Panc1 (cell line): ENCODE measurements at regions not wholly inside any gene's neighbourhood (a gene's known extent, or its start where the extent isn't known, plus 50 kb on each side); places are given as distances from the start of the nearest gene placed in this dataset.

Source experiments
- ATAC-seq: fragments of 200-7000 bp; cut with Tn5 transposase; 2 replicates; pipeline ENCODE4 v1.9.1; 2020; ENCODE audit warnings: mild to moderate bottlenecking, moderate library complexity
- BruUV-seq: library from RNA; stranded (reverse); fragments of 400-500 nt; replicated peaks from 2 replicates; lab custom pipeline; 2021; lab: Mats Ljungman, UMichigan
- CTCF ChIA-PET: fragments of 300-600 bp; sonication (Branson Sonifier 250); formaldehyde crosslinking; loops from one replicate; lab custom pipeline; 2022; ENCODE audit warnings: antibody characterized with exemption; lab: Charles Lee
- POLR2A ChIA-PET: fragments of 300-600 bp; sonication (Branson Sonifier 250); formaldehyde crosslinking; loops from one replicate; lab custom pipeline; 2022; ENCODE audit warnings: antibody characterized with exemption; lab: Charles Lee
- DNase-seq: peaks from one replicate; pipeline ENCODE4 v3.0.0-alpha.2; 2010; ENCODE audit warnings: low read depth, low spot score
- H3K27ac ChIP-seq: 2 replicates; pipeline ENCODE4 v1.5.1; 2011; ENCODE audit warnings: mild to moderate bottlenecking, low read length, inconsistent platforms
- H3K27me3 ChIP-seq: fragments of 200-500 bp; sonication (Bioruptor generic); 2 replicates; pipeline ENCODE4 v1.6.0; 2014; ENCODE audit warnings: low read length, inconsistent platforms; ENCODE audit not compliant: control insufficient read depth, insufficient read depth
- H3K36me3 ChIP-seq: fragments of 200-500 bp; sonication (Bioruptor generic); 2 replicates; pipeline ENCODE4 v1.5.1; 2014; ENCODE audit warnings: inconsistent platforms, mild to moderate bottlenecking, low read length, moderate library complexity; ENCODE audit not compliant: control insufficient read depth, insufficient read depth
- H3K4me1 ChIP-seq: 2 replicates; pipeline ENCODE4 v1.5.1; 2011; ENCODE audit warnings: inconsistent platforms, mild to moderate bottlenecking, low read length, moderate library complexity; ENCODE audit not compliant: control insufficient read depth, insufficient read depth
- H3K4me3 ChIP-seq, 2 experiments: 2 replicates each; pipeline ENCODE4 v1.5.1; 2011 to 2012; ENCODE audit warnings: low read depth in 2 of 2, low read length in 2 of 2, mild to moderate bottlenecking in 2 of 2, inconsistent platforms in 1 of 2, moderate library complexity in 1 of 2
- H3K9me3 ChIP-seq: fragments of 200-500 bp; sonication (Bioruptor generic); 2 replicates; pipeline ENCODE4 v1.5.1; 2014; ENCODE audit warnings: low read depth, mild to moderate bottlenecking, inconsistent platforms, low read length, moderate library complexity; ENCODE audit not compliant: control insufficient read depth, insufficient read depth
- CTCF ChIP-seq: fragments of 450-650 bp; IDR thresholded peaks from 2 replicates; pipeline ENCODE4 v1.5.1; 2017; ENCODE audit warnings: mild to moderate bottlenecking
- POLR2AphosphoS5 ChIP-seq: IDR thresholded peaks from 2 replicates; pipeline ENCODE4 v1.6.1; 2012; ENCODE audit warnings: mild to moderate bottlenecking, low read depth, low read length, moderate library complexity
- SIN3A ChIP-seq: IDR thresholded peaks from 2 replicates; pipeline ENCODE4 v1.6.1; 2012; ENCODE audit warnings: low read depth, mild to moderate bottlenecking, low read length, moderate library complexity, borderline replicate concordance; ENCODE audit not compliant: insufficient read depth
- TCF7L2 ChIP-seq: IDR thresholded peaks from 2 replicates; pipeline ENCODE4 v1.6.1; 2011; ENCODE audit warnings: mild to moderate bottlenecking, low read depth, low read length, inconsistent platforms
- in situ Hi-C: cut with HindIII; loops from 2 replicates; pipeline ENCODE4 v1.10.0; 2016; ENCODE audit warnings: low sequenced_read_pairs, low pct_unique_long_range_greater_than_20kb
- intact Hi-C: fragments of 100-400 bp; cut with micrococcal nuclease; formaldehyde crosslinking; loops from one replicate; pipeline ENCODE4 v1.10.0; 2022; ENCODE audit not compliant: unreplicated experiment
- TF ChIP-seq, protein P1 (sequence below), 2 experiments: IDR thresholded peaks; 2 replicates each; pipeline ENCODE4 v1.6.1; 2011 to 2012; ENCODE audit warnings: low read depth in 2 of 2, control low read depth in 1 of 2, low read length in 1 of 2, mild to moderate bottlenecking in 1 of 2, moderate library complexity in 1 of 2; ENCODE audit not compliant: insufficient read depth in 1 of 2

DNA sequence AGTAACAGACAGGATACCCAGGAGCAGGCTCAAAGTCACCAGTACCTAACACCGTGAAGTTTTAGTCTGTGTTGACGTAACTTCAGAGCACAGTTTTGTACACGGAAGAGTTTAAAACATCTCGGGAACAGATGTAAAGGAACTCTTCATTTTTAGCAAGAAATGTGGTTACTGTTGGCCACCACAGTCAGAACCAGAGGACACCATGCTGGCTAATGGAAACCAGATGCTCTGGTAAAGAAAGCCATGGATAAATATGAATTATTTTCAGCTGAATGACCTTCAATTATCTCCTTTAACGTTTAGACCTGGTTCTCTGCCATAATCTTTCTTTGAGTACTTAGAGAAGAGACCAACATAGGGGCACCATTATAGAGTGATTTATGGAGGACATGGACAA is 115.9 kb downstream of the NTMT2 start:
- CTCF ChIA-PET, result no interaction called here
- no TSS peak for BruUV-seq
- H3K27ac ChIP-seq, result no peak overlapping the region

DNA sequence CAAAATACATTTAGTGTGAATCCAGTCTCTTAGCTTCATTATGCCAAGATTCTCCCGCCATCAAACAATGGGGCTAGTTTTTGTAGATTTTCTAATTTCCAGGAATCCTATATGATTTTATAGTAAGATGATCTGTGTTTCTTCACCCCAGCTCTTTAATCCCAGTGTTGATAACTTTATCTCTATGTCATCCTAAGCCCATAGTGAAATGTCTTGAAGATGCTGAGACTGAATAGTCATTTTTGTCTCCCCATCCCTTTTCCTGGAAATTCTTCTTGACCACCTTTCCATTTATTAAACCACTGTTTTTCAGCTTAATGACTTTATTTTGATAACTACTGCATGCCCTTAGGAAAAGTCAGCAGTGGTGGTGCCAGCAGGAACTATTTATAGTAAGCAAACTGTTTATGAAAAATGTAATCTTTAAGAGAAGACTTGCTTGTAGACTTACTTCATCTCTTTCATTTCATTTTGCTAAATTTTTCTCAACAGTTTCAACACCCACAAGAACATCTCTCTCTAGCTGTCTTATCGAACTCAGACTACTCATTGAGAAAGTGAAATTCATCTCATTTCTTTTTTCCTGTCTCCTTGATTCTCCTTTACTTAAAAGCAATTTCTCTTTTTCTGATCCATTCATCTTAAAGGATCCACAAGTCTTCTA is 116.6 kb downstream of the NTMT2 start:
- DNase-seq (no peak), ATAC-seq (no peak)
- ChIA-PET CTCF (no interaction called here), POLR2A (no interaction called here)
- H3K36me3 ChIP-seq, result no peaks in the 10 kb centered on the region
- H3K9me3 ChIP-seq, result no peaks in the 10 kb centered on the region
- in situ Hi-C loops, result no loop called here
- BruUV-seq, result no TSS peak
- no peaks in the 10 kb centered on the region for H3K4me1 ChIP-seq
- intact Hi-C loops, result no loop called here
- no peaks in the 10 kb centered on the region for H3K27me3 ChIP-seq
- no peak overlapping the region for H3K4me3 ChIP-seq
- no peak overlapping the region for H3K27ac ChIP-seq
- TF ChIP-seq TCF7L2 (no peak), SIN3A (no peak), POLR2AphosphoS5 (no peak), CTCF (no peak)
- TF ChIP-seq, protein P1, sequence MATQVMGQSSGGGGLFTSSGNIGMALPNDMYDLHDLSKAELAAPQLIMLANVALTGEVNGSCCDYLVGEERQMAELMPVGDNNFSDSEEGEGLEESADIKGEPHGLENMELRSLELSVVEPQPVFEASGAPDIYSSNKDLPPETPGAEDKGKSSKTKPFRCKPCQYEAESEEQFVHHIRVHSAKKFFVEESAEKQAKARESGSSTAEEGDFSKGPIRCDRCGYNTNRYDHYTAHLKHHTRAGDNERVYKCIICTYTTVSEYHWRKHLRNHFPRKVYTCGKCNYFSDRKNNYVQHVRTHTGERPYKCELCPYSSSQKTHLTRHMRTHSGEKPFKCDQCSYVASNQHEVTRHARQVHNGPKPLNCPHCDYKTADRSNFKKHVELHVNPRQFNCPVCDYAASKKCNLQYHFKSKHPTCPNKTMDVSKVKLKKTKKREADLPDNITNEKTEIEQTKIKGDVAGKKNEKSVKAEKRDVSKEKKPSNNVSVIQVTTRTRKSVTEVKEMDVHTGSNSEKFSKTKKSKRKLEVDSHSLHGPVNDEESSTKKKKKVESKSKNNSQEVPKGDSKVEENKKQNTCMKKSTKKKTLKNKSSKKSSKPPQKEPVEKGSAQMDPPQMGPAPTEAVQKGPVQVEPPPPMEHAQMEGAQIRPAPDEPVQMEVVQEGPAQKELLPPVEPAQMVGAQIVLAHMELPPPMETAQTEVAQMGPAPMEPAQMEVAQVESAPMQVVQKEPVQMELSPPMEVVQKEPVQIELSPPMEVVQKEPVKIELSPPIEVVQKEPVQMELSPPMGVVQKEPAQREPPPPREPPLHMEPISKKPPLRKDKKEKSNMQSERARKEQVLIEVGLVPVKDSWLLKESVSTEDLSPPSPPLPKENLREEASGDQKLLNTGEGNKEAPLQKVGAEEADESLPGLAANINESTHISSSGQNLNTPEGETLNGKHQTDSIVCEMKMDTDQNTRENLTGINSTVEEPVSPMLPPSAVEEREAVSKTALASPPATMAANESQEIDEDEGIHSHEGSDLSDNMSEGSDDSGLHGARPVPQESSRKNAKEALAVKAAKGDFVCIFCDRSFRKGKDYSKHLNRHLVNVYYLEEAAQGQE (IDR thresholded peaks at IDR 0.05; ENCODE audit: insufficient read depth in 1 of 2, low read depth in 2 of 2, low read length in 1 of 2), result no peak

More for the DNA sequence above, 115.9 kb downstream of the NTMT2 start:
- TF ChIP-seq SIN3A (no peak), TCF7L2 (no peak)
- POLR2A ChIA-PET, result no interaction called here
- no peaks in the 10 kb centered on the region for H3K4me1 ChIP-seq
- no peaks in the 10 kb centered on the region for H3K27me3 ChIP-seq
- DNase-seq (no peak), ATAC-seq (no peak)
- no peaks in the 10 kb centered on the region for H3K36me3 ChIP-seq
- intact Hi-C loops (no loop called here), in situ Hi-C loops (no loop called here)
- H3K9me3 ChIP-seq, result no peaks in the 10 kb centered on the region
- no peak overlapping the region for H3K4me3 ChIP-seq

DNA sequence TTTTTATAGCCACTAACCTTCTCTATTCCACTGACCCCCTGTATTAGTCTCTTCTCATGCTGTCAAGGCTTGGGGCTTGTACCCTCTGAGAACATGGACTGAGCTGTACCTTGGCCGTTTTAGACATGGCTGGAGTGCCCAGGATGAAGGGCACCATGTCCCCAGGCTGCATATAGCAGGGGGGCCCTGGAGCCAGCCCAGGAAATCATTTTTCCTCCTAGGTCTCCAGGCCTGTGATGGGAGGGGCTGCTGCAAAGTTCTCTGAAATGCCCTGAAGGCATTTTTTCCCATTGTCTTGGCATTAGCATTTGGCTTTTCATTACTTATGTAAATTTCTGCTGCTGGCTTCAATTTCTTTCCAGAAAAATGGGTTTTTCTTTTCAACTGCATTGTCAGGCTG is 119.5 kb downstream of the NTMT2 start:
- Histone ChIP-seq H3K4me1 (no peaks in the 10 kb centered on the region), H3K9me3 (no peaks in the 10 kb centered on the region), H3K27ac (no peak overlapping the region), H3K4me3 (no peak overlapping the region), H3K36me3 (no peaks in the 10 kb centered on the region), H3K27me3 (no peaks in the 10 kb centered on the region)
- ATAC-seq (no peak), DNase-seq (no peak)
- no peak for TF ChIP-seq SIN3A
- no peak for TF ChIP-seq TCF7L2
- TF ChIP-seq CTCF, result no peak
- TF ChIP-seq POLR2AphosphoS5, result no peak
- TF ChIP-seq, protein P1 (IDR thresholded peaks at IDR 0.05; ENCODE audit: insufficient read depth in 1 of 2, low read depth in 2 of 2, low read length in 1 of 2), result no peak
- ChIA-PET POLR2A (no interaction called here), CTCF (no interaction called here)
- no TSS peak for BruUV-seq
- intact Hi-C loops, result no loop called here
- in situ Hi-C loops, result no loop called here
